ENCODE measurements at regions not wholly inside any gene's neighbourhood (a gene's known extent, or its start where the extent isn't known, plus 50 kb on each side); places are given as distances from the start of the nearest gene placed in this dataset.

- TF ChIP-seq CTCF (IDR thresholded peaks at IDR 0.05), result no peak
- TF ChIP-seq EZH2 (IDR thresholded peaks at IDR 0.05; ENCODE audit: borderline replicate concordance, insufficient read depth, low read depth, low read length, poor library complexity, severe bottlenecking), result no peak
Observed at GRCh38 chr12:87556985-87557384, 472.2 kb downstream of the C12orf50 start.

All from B cell (primary cell).